ENCODE measurements at regions not wholly inside any gene's neighbourhood (a gene's known extent, or its start where the extent isn't known, plus 50 kb on each side); places are given as distances from the start of the nearest gene placed in this dataset.

DNA sequence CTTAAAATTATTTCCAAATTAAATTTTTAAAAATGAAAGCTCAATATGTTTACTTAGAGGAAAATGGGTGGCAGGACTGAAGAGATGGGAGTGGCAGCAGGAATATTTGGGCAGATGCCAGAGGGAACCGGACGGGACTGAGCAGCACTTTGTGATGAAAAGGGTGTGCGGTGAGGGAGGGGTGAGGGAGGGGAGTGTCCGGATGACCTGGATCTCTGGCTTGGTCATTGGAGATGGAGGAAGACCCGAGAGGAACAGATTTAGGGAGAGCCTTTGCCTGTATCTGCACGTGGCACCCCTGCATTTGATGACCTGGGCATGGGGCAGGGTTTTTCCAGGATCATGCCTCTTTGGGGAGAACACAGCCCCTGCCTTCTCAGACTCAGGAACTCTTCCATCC, 201.1 kb upstream of the MVB12B start:
- no peak for DNase-seq (ENCODE audit: low spot score)

- DNase-seq (ENCODE audit: low spot score), result no peak
These were observed 200.6 kb upstream of the MVB12B start for GRCh38 chr9:126125992-126126409.

GRCh38 chr9:126126807-126127206, 199.8 kb upstream of the MVB12B start:
- DNase-seq (ENCODE audit: low spot score), result no peak

GRCh38 chr9:126127591-126127990, 199.0 kb upstream of the MVB12B start:
- no peak for DNase-seq (ENCODE audit: low spot score)

- no peak for DNase-seq (ENCODE audit: low spot score)
These were observed 198.0 kb upstream of the MVB12B start for GRCh38 chr9:126128494-126129142.

DNA sequence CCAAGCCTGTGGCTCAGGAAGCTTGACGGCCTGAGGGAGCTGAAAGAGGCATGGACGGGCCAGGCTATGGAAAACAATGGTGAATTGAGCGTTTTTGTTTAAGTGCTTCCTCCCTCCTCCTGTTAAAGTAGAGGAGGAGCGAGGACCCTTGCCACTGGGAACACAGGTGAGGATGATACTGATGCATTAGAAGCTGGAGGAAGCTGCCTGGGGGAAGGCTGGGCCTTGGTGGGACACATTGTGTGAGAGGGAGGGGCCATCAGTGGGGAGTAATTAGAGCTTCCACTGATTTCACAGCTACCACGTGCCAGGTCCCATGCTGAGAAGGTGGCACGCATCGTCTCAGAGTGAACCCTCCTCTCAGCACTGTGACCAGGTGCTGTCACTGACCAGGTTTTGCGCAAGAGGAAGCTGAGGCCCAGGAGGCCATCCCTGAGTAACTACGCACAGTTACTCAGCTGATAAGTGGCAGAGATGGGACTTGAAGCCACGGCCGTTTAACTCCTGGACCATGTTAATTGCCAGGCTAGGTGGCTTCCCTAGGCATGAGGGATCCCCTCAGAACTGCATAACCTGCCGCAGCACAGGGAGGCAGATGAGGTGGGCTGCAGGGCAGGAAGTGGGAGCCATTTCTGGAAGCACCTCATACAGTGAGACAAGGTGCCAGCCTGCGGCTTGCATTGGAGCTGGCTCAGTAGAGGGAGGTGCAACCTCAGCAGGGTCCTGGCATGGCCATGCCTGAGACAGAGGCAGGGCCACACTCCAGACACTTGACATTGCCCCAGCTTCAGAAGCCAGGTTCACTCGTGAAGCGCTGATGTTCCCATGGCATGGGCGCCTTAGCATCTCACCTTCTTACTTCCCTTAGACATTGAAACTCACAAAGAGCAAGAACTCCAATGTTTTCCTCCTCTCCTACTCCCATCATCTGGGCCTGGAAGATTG, 195.3 kb upstream of the MVB12B start:
- DNase-seq (ENCODE audit: low spot score), result no peak

DNA sequence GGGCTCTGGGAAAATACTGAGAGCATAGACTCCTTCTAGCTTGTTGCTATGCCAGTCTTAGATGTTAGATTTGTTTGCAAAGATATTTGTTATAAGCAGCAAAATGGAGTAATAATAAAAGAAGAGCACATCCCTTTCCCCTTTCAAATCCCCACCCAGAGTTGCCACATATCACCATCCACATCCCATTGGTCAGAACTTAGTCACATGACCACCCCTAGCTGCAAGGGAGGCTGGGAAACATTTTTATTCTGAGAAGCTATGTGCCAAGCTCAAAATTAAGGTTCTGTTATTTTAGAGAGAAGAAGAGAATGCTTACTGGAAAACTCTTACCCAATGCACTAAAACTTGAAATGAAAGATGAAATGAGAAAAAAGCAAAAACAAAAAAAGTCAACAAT, 193.9 kb upstream of the MVB12B start:
- no peak for DNase-seq (ENCODE audit: low spot score)

- no peak for DNase-seq (ENCODE audit: low spot score)
These were observed 182.4 kb upstream of the MVB12B start for GRCh38 chr9:126144196-126144595.

GRCh38 chr9:126144603-126145456, 181.8 kb upstream of the MVB12B start:
- DNase-seq (ENCODE audit: low spot score), result no peak

- DNase-seq (ENCODE audit: low spot score), result no peak
These were observed 180.8 kb upstream of the MVB12B start for GRCh38 chr9:126145887-126146253.

- peak; percentile 37 for DNase-seq (ENCODE audit: low spot score)
These were observed 180.1 kb upstream of the MVB12B start for GRCh38 chr9:126146254-126147145.

DNA sequence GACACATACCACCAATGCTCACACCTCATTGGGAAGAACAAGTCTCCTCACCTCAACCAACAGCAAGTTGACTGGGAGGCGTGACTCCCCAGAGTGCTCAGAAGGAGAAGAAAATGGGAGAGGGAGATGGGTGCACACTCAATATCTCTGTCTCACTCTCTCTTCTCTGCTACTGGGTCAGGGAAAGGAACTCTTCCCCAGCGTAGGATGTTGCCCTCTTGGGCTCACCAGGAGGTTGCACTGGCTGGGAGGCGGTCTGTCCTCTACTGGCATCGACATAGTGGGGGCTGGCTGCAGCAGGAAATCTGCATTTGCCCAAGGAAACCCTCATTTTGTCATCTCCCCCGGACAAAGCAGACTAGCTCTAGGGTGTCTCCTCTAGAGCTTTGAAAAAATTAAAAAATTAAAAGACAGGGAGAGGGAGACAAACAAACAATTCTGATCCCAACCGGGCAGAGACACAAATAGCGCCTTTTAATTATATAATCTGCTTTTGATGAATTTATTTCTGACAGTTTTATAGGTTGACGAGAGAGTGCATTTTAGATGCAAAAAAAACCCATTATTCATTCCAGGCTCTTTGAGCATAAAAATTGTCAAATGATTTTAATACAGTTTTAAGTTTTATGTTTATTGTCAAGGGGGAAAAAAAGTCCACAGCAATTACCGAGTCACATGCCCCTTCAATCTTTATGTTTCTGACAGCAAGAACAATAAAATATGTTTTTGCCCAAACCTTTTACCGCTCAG, 179.3 kb upstream of the MVB12B start:
- no peak for DNase-seq (ENCODE audit: low spot score)

GRCh38 chr9:126147936-126148870, 178.4 kb upstream of the MVB12B start:
- DNase-seq (ENCODE audit: low spot score), result no peak

DNA sequence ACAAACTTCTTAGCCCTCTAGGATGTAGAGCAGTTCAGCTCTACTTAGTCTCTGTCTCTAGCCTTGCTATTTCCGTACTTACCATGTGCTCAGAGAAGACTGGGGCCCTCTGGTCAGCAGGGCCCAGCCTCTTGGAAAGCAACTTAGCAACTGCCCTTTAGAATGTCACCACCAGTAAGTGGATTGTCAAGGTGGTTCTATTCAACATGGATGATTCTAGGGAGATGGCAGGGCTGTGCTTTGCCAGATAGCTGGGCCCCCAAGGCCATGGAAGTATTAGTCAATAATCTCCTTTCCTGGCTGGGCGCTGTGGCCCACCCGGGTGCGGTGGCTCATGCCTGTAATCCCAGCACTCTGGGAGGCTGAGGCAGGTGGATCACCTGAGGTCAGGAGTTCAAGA, 177.6 kb upstream of the MVB12B start:
- no peak for DNase-seq (ENCODE audit: low spot score)

DNA sequence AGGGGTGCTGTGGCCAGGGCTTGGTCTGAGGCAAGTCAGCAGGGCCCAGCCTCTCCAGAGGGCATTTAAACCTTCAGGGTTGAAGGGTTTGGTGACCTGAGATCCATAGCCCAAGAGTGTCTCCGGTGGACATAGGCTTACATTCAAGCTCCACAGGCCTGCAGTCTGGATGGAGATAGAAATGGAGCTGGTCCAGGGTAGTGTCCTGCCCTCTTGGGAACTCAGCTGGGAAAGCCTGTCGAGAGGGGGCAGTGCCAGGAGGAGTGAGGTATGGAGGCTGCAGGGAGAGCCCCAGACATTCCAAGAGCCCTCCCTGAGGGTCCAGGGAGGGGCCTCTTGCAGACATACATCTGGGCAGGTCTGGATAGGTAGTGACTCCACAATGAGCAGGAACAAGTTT, 177.0 kb upstream of the MVB12B start:
- DNase-seq (ENCODE audit: low spot score), result no peak

- DNase-seq (ENCODE audit: low spot score), result peak; percentile 9
These were observed 176.1 kb upstream of the MVB12B start for GRCh38 chr9:126150411-126151030.

- DNase-seq (ENCODE audit: low spot score), result no peak
These were observed 175.5 kb upstream of the MVB12B start for GRCh38 chr9:126151031-126151685.

- no peak for DNase-seq (ENCODE audit: low spot score)
These were observed 174.9 kb upstream of the MVB12B start for GRCh38 chr9:126151686-126152134.

Data from kidney tubule cell (primary cell).